Ectodermal cell (in vitro differentiated cells): ENCODE measurements at regions not wholly inside any gene's neighbourhood (a gene's known extent, or its start where the extent isn't known, plus 50 kb on each side); places are given as distances from the start of the nearest gene placed in this dataset.

ENCODE experiments used
- H3K27ac ChIP-seq: 2 replicates; pipeline ENCODE4 v1.7.0; 2013; ENCODE audit warnings: mild to moderate bottlenecking, low read depth, low read length; ENCODE audit not compliant: insufficient read depth, poor library complexity, severe bottlenecking
- H3K27me3 ChIP-seq: 2 replicates; pipeline ENCODE4 v1.7.0; 2013; ENCODE audit warnings: mild to moderate bottlenecking, low read length; ENCODE audit not compliant: insufficient read depth, control insufficient read depth, poor library complexity, severe bottlenecking
- H3K36me3 ChIP-seq: one replicate; pipeline ENCODE4 v1.7.0; 2013; ENCODE audit warnings: low read length; ENCODE audit not compliant: control insufficient read depth, insufficient read depth
- H3K4me1 ChIP-seq: one replicate; pipeline ENCODE4 v1.7.0; 2013; ENCODE audit warnings: low read length; ENCODE audit not compliant: control insufficient read depth, insufficient read depth
- H3K4me3 ChIP-seq: 2 replicates; pipeline ENCODE4 v1.7.0; 2013; ENCODE audit warnings: low read depth, low read length, control low read depth; ENCODE audit not compliant: insufficient read depth
- H3K9me3 ChIP-seq: 2 replicates; pipeline ENCODE4 v1.7.0; 2013; ENCODE audit warnings: mild to moderate bottlenecking, low read length, moderate library complexity; ENCODE audit not compliant: control insufficient read depth
- WGBS, 2 experiments: methylation state at CpG; one replicate each; pipeline ENCODE4 v1.1.7; 2013; ENCODE audit warnings: missing lambda C conversion rate in 2 of 2; 5-methylcytosine and 5-hydroxymethylcytosine counted together

DNA sequence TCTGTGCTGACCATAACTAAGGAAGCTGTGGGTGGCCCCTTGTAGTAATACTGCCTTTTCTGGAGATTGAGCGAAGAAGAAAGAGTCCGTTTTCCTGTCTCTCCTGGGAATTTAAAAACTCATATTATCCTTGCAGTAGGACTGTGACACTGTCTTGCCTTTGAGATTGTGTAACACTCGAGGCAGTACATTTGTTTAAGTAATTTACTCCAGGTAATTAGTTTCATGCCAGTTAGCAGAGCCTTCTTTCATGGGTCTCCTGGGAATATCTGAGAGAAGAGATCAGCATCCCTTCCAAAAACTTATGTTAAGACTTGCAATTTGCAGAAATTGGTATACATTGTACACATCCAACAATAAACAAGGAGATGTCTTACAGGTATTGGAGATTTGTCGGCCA is 405.6 kb downstream of the DMRT2 start:
- Histone ChIP-seq H3K27me3 (no peaks in the 10 kb centered on the region), H3K4me3 (no peak overlapping the region), H3K4me1 (no peaks in the 10 kb centered on the region), H3K27ac (no peak overlapping the region), H3K36me3 (no peaks in the 10 kb centered on the region), H3K9me3 (no peaks in the 10 kb centered on the region)
- WGBS, 2 experiments: 87 to 92% methylated on average over 4 of the region's 4 CpGs

DNA sequence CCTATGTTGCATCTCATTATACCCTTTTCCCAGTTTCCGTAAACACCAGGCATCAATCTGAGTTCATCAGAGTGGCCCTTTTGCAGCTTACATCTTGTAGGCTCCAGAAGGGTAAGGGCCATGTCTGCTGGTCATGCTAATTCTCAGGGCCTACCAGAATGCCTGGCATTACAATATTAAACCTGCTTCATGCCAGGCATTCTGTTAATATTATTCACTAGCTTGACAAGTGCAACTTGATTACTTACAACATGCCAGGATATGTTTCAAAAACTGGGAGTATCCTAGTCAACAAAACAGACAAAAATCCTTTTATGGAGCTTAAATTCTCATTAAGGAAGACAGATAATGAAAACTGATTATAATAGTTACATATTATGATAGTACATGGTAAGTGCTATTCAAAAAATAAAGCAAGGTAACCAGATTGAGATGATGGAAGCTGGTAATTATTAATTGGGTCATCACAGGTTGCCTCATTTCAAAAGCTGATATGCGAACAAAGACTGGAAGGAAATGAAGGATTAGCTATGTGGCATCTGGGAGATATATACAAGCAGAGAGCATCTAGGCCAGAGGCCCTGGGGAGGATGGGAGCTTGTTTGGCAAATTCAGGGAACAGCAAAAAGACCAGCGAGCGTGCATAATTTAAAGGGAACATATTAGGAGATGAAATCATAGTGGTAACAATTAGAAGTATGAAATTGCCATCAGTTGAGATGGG is 406.3 kb downstream of the DMRT2 start:
- Histone ChIP-seq H3K27ac (no peak overlapping the region), H3K36me3 (no peaks in the 10 kb centered on the region), H3K27me3 (no peaks in the 10 kb centered on the region), H3K9me3 (no peaks in the 10 kb centered on the region), H3K4me1 (no peaks in the 10 kb centered on the region), H3K4me3 (no peak overlapping the region)
- 66 to 71% methylated on average over 4 of the region's 4 CpGs for WGBS, 2 experiments

DNA sequence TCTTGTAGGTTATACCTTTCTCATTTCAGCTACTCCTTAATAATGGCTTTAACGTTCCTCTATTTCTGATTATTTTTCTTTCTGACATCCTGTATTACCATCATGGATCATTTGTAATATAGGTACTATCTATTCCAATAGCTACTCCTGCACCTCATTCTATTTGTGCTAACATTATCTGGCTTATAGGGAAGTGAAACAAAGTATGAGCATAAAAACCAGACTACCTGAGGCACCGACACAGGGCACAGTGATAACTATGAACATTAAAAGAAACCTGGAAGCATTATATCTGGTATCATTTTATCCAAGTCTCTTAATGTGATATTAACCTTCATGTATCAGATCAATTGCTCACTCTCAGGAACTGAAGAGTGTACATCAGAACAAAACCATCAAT is 407.3 kb downstream of the DMRT2 start:
- H3K27ac ChIP-seq: no peak overlapping the region
- H3K36me3 ChIP-seq: no peaks in the 10 kb centered on the region
- WGBS, 2 experiments: 96 to 100% methylated on average over 2 of the region's 2 CpGs
- H3K4me1 ChIP-seq: no peaks in the 10 kb centered on the region
- no peak overlapping the region for H3K4me3 ChIP-seq
- H3K27me3 ChIP-seq: no peaks in the 10 kb centered on the region
- H3K9me3 ChIP-seq: no peaks in the 10 kb centered on the region

DNA sequence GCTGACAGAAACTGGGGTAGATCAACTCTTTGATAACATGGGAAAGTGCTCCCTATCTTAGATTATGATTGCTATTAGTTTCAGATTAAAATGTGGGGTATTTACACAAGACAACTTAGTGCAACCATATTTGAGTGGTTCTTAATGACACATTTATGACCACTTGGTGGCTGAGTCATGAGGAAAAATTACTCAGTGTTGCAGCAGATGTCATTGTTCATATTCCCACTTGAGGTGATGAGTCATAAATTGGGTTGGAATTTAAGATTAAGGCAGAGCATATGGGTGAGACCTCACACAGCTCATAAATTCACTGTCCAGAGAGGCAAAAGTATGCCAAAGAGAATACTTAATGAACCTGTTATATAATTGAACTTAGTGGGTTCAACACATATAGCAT is 408.3 kb downstream of the DMRT2 start:
- Histone ChIP-seq H3K9me3 (no peaks in the 10 kb centered on the region), H3K27ac (no peak overlapping the region), H3K4me3 (no peak overlapping the region), H3K27me3 (no peaks in the 10 kb centered on the region), H3K36me3 (no peaks in the 10 kb centered on the region), H3K4me1 (no peaks in the 10 kb centered on the region)

DNA sequence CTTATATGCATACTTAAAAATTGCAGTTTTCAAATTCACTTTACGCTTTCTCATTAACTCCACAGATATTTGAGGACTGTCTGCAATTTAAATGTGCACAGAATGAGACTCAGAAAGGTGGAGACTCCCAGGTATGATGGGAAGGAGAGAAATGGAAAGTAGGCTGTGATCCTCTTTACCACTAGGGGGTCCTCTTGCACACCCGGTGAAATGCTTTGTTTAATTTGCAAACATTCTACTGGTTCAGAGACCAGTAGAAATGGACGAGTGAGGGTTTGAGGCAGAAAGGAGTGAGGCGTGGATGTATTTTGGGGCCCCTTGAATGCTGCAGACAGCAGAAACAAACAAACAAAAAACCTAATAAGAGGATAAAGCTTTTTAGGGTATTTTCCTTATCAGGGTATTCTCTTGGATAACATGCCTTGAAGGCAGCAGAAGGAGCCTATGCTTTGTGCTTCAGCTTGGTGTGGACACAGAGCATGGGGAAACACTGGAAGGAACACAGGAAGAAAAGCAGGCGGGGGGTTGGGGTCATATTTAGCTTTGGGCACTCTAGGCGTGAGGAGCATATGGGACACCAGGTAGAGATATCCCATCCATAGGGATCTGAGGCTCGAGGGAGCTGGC is 410.1 kb downstream of the DMRT2 start:
- H3K36me3 ChIP-seq: no peaks in the 10 kb centered on the region
- no peaks in the 10 kb centered on the region for H3K9me3 ChIP-seq
- WGBS, 2 experiments: 64 to 68% methylated on average over 7 of the region's 7 CpGs
- H3K4me1 ChIP-seq: no peaks in the 10 kb centered on the region
- H3K27me3 ChIP-seq: no peaks in the 10 kb centered on the region
- H3K27ac ChIP-seq: no peak overlapping the region
- no peak overlapping the region for H3K4me3 ChIP-seq

DNA sequence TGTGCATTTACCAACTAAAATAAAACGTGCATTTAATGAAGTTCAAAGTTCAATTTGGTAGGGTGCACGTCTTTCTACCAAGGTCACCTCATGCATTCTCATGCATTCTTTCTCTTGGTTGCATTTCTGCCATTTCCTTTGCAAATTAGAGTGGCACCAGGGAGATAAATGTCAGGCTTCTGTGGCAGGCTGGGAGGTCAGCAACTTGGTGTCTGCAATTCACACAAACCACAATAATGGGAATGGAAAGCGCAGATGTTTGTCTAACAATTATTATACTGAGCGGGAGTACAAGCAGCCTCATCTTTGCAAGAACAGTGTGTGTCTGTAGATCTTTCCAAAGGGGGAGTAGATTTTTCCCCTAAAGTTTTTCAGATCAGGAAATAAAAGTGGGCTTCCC is 411.7 kb downstream of the DMRT2 start:
- no peaks in the 10 kb centered on the region for H3K27me3 ChIP-seq

DNA sequence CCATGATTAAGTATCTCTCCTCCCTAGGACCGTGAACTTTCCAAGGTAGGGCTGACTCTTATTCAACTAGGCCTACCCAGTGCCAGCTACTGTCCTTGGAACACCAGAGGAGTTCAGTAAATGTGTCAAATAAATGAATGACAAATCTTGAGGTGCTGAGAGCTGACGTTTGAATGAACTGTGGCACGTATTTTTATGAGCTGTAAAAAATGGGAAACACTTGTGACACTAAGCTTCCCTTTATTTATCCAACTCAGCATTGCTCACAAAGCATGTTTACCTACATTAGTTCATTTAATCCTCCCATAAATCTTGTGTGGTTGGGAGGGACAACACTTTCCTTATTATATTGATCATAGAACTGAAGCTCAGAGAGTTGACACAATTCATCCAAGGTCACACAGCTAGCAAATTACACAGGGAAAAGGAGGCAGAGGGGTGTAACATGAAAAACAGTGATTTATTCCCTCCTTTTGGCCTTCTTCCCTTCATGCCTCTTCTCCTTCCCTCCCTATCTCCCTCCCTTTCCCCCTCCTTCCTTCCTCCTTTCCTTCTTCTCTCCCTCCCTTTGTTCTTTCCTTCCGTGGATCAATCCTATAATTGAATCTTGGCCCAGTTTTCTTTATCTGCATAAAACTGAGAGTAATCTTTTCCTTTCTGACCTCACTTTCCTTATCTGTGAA is 412.6 kb downstream of the DMRT2 start:
- H3K4me1 ChIP-seq: no peaks in the 10 kb centered on the region
- H3K4me3 ChIP-seq: no peak overlapping the region
- H3K27ac ChIP-seq: no peak overlapping the region
- 96 to 97% methylated on average over 4 of the region's 4 CpGs for WGBS, 2 experiments
- no peaks in the 10 kb centered on the region for H3K9me3 ChIP-seq
- no peaks in the 10 kb centered on the region for H3K27me3 ChIP-seq
- no peaks in the 10 kb centered on the region for H3K36me3 ChIP-seq

More for the DNA sequence above, 411.7 kb downstream of the DMRT2 start:
- H3K9me3 ChIP-seq: no peaks in the 10 kb centered on the region
- no peaks in the 10 kb centered on the region for H3K4me1 ChIP-seq
- no peak overlapping the region for H3K27ac ChIP-seq
- H3K4me3 ChIP-seq: no peak overlapping the region
- H3K36me3 ChIP-seq: no peaks in the 10 kb centered on the region
- WGBS, 2 experiments: 87 to 89% methylated on average over 4 of the region's 4 CpGs

DNA sequence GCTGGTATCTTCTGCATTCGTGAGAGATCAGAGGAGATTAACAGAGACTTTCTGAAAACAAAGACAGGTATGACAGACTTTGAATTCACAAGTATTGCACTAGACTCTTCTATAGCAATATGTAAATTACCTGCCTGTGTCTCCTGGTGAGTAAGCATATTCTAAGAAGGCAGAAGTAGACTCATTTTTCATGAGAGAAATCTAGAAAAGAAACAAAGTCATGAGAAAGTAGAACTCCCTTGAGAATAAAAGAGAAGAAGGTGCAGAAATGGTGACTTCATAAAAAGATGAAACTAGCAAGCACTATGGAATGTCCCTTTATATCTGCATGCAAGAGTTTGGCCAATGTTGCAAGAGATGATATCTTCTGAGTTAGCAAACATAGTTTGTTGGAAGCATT is 419.8 kb downstream of the DMRT2 start:
- WGBS, 2 experiments: 65 to 71% methylated on average over 1 of the region's 1 CpG
- Histone ChIP-seq H3K4me3 (no peak overlapping the region), H3K27me3 (no peaks in the 10 kb centered on the region), H3K36me3 (no peaks in the 10 kb centered on the region), H3K27ac (no peak overlapping the region), H3K9me3 (no peaks in the 10 kb centered on the region), H3K4me1 (no peaks in the 10 kb centered on the region)

DNA sequence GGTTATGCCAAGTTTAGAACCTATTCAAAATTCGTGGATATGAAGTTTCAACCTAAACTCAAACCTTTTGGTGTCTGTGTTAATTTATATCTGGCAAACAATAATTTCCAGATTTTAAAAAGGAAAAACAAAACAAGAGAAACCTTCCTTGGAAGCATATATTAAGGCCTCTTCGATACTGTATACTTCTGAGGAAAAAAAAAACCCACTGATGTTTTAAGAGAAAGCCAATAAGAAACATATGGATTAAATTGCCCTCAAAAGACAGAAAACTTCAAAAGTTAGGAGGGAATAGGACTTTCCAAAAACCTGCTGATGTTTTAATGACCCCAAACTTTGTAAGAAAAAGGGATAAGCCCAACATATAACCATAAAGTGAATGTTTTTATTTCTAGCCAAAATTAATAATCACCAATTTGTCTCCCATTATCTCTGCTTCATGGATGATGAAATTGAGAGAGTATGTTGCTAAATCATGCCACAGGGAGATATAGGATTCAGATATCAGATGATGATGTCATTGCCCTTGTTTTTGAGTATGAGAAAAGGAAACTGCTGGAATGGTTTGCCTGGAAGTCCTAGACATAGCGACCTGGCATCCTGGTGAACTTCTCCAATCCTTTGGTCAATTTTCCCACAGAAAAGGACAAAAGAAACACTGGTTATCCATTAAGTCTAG is 423.9 kb downstream of the DMRT2 start:
- no peaks in the 10 kb centered on the region for H3K4me1 ChIP-seq
- H3K36me3 ChIP-seq: no peaks in the 10 kb centered on the region
- 76 to 100% methylated on average over 1 to 2 of the region's 3 CpGs for WGBS, 2 experiments
- no peaks in the 10 kb centered on the region for H3K9me3 ChIP-seq
- H3K4me3 ChIP-seq: no peak overlapping the region
- H3K27me3 ChIP-seq: no peaks in the 10 kb centered on the region
- H3K27ac ChIP-seq: no peak overlapping the region

DNA sequence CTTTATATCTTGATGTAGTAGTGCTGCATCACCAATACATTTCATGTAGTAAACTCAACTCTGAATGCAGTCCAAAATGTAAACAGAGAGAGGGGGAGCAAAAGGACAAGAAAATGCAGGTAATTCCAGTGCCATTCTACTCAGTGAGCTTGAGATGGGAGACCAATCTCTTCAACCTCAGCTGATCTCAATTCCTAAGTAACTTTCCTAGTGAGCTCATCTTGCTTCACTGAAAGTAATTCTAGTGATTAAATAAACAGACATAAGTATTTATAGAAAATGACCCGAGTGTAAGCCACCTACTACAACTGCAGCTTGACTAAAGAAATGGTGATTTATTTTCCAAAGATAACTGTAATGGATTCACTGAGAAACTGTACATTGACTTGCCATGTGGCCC is 424.5 kb downstream of the DMRT2 start:
- H3K27ac ChIP-seq: no peak overlapping the region
- H3K9me3 ChIP-seq: no peaks in the 10 kb centered on the region
- H3K4me1 ChIP-seq: no peaks in the 10 kb centered on the region
- no peak overlapping the region for H3K4me3 ChIP-seq
- H3K36me3 ChIP-seq: no peaks in the 10 kb centered on the region
- WGBS, 2 experiments: 83% methylated on average over 1 of the region's 1 CpG; no CpG with 5 or more reads in 1 of the 2 experiments
- H3K27me3 ChIP-seq: no peaks in the 10 kb centered on the region
